ENCODE measurements at regions not wholly inside any gene's neighbourhood (a gene's known extent, or its start where the extent isn't known, plus 50 kb on each side); places are given as distances from the start of the nearest gene placed in this dataset.
"Not testable (repeated sequence)": the region's sequence is repeated elsewhere in the genome, so short reads cannot be mapped to it uniquely, and the experiment has no call there.

DNA sequence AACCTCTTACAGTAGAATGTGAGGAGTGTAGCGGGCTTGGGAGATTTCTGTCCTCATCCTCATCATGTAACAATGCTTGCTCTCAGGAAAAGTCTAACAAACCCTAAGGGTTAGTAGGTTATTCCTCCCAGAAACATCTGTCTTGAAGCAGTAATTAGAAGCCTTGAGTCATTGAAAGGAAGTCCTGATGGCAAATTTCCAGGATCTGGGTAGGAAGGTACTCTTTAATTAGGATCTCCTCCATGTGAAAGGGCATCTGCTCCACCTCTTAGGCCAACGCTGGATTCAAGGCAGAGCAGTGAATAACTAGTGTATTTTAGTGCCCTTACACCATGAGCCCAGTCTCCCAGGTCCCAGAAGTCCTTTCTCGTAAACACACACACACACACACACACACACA, 106.6 kb upstream of the BARHL2 start:
- no peak for DNase-seq

DNA sequence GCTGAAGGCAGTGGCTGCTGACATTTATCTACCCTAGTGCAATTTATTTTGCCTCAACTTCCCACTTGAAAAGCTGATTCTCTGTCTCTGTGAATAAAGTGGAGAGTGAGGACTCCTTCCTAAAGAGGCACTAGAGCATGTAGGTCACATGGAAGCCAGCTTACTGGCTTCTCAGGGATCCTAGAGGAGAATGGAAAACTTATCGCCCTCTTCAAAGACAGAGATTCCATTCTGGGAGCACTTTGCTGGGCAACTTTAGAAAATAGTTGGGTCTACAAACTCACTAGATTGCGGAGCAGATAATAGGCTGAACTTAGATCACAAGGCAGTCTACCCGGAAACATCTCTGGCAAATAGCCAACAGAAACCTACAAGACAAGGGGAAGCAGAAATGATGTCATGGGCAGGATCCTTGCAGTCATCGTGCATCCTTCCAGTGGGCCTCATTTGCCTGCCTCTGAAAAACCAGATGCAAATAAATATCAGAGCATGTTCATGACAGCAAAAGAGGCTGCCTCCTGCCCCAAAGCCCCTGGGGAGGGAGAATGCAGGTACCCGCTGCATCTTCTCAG, 104.8 kb upstream of the BARHL2 start:
- DNase-seq = no peak

DNA sequence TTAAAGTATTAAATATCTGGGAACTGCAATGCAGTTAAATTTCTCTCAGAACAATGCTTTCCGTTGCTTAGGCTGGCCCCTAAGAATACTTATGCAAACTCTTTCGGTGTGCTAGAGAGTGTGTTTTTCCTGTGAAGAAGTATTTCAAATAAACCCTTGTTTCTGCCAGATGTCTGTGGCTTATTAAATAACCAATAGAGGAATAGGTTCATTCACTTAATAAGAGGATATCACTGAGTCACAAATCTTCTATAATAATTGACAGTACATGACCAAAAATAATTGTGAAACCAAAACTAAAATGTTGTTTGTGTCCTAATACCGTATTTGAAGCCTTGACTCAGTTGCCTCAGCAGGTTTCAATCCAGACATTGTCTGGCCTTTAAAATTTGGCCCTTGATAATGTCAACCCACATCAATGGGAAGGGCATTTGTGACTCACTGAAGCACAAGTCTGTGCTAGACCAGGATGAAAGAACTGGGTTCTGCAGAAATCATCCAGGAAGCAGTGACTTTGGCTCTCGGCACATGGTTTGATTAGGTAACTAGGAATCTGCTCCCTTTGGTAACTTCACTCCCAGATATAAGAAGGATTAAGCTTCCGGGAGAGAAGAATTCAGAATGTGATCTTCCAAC, 104.2 kb upstream of the BARHL2 start:
- no peak for DNase-seq

DNA sequence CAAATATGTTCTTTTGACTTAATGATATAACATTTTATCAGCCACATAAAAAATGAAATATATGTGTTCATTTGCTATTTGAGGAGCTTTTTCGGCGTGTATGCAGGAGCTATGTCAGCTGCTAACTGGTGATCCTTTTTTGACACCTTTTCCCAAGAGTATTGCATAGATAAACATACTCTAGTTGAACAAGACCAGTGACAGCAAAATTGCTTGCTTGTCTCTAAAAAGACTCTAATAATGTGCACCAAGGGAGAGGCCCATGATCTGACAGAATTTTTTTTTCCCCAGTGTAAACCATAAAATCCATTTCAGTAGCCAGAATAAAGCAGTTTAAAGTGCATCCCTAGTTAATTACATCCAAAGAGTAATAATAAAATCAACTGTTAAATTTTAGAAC, 103.6 kb upstream of the BARHL2 start:
- DNase-seq = no peak

GRCh38 chr1:90817399-90817798, 100.3 kb upstream of the BARHL2 start:
- no peak for DNase-seq

DNA sequence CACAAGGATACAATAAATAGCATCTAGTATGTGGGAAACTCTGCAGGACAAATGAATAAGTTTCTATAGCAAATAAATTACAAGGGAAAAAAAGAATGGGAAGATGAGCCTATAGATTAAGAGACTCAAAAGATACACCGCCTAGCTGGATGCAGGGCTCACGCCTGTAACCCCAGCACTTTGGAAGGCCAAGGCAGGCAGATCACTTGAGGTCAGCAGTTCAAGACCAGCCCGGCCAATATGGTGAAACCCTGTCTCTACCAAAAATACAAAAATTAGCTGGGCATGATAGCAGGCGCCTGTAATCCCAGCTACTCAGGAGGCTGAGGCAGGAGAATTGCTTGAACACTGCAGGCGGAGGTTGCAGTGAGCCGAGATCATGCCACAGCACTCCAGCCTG, 95.1 kb upstream of the BARHL2 start:
- not testable (repeated sequence) for DNase-seq

GRCh38 chr1:90811444-90811950, 94.4 kb upstream of the BARHL2 start:
- DNase-seq = not testable (repeated sequence)

- no peak for DNase-seq
These were observed 93.6 kb upstream of the BARHL2 start for GRCh38 chr1:90810681-90811080.

DNA sequence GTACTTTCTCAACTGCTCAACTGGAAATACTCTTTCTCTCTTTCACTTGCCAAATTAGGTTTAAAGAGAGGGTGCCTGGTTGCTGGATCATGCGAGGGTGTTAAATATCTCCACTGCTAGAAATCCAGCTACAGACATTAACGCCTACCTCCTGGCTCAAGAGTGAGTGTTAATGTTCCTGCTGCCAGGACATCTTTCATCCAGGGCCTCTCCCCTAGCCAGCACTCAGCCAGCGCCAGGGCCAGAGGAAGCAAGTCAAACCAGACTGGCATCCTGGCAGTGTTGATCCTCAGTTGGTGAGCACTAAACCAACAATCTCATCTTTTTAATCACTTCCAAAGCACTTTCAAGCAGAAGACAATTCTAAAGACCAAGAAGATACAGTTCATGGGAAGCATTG, 92.9 kb upstream of the BARHL2 start:
- no peak for DNase-seq

- DNase-seq = no peak
These were observed 92.0 kb upstream of the BARHL2 start for GRCh38 chr1:90809093-90809492.

DNA sequence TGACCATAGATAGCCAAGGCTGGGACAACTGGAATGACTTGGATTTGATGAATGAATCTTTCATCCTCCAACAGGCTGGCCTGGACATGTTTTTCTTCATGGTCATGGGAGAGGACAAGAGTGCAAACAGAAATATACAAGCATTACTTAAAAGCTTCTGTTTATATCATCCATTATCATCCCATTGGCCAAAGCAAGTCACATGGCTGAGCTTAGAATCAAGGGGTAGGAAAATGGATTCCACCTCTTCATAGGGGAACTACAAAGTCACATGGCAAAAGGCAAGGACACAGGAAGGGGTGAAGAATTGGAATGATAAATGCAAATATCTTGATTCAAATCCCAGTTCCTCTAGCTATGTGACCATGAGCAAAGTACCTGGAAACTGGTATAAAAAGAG, 90.2 kb upstream of the BARHL2 start:
- no peak for DNase-seq

GRCh38 chr1:90802622-90803021, 85.5 kb upstream of the BARHL2 start:
- DNase-seq = no peak

DNA sequence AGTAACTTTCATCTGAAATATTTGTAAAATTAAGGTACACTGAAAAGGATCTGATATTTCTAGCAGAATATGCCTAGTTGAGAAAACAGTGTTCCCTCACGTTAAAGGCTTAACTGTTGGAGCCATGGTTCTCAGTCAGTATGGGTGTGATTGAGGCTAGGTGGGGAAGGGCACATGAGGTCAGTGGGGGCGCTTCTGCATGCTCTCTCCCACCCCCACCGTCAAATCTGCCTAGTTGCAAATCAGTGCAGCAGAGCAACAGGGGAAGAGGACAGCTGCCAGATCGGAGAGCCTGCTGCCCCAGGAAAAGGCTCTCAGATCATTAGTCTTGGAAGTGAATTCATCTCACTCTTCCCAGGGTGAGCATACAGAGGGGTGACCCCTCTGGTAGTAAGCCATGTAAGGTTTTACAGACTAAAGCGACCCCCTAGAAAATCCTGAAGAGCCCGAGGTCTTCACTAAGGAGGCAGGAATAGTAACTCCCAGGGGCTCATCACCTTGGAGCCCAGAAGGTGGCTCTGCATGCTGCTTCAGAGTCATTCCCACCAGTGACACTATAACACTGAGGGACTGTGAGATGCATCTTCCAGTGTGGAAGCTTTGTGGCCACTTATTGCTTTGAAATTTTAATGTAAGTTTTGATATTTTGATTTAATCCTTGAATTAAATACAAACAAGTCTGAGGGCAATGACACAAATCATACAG, 83.1 kb upstream of the BARHL2 start:
- DNase-seq = no peak

DNA sequence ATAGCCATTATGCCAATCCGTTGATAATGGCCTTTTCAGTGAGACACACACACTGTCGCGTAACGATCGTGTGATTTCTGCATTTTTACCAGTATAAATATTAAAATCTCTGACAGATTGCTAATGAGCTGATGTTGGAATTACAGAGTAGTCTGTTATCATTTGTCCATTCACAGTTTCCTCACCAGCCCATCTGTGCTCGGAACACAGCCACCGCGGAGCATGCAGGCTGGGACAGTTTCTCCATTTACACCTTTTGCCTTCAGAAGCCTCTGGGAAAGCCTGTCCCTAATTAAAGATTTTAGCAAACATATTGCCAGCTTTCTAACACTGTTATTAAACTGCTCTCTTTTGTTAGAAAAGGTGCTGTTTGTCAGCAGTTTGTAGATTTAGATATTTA, 82.2 kb upstream of the BARHL2 start:
- no peak for DNase-seq

DNA sequence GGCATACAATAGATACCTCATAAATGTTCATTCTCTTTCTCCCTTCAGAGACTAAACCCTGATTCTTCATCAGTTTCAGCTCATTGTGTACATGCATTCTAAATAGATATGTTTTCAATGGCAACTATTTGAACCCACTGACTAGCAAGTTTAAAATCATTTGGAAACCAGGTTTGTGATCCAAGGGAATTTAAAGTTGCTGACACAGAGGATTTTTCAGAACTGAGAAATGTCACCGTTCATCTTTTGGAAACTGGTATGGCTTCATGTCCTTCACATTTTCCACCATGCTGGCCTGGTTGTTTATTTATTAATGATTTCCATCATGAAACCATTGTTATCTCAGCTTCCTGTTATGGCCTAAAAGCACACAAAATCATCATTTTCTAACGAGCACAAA, 81.8 kb upstream of the BARHL2 start:
- DNase-seq = no peak

GRCh38 chr1:90798344-90798743, 81.2 kb upstream of the BARHL2 start:
- no peak for DNase-seq

DNA sequence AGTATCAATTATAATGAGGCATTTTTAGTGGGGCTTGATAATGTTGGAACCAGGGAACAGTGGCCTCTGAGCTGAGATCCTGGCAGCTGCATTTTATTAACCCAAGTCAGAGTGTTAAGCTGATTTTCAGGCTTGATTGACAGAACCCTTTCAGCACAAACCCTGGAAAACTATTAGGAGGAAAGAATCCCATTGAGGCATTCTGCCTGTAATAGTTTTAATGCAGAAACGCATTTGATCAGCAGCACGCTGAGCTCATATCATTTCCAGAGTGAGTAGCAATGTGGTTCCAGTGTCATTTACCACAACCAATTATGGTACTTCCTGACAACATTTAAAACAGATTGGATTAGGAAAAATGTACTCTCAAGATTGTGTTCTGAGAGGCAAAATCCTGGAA, 78.3 kb upstream of the BARHL2 start:
- DNase-seq = no peak

GRCh38 chr1:90786709-90787108, 69.6 kb upstream of the BARHL2 start:
- DNase-seq = no peak

DNA sequence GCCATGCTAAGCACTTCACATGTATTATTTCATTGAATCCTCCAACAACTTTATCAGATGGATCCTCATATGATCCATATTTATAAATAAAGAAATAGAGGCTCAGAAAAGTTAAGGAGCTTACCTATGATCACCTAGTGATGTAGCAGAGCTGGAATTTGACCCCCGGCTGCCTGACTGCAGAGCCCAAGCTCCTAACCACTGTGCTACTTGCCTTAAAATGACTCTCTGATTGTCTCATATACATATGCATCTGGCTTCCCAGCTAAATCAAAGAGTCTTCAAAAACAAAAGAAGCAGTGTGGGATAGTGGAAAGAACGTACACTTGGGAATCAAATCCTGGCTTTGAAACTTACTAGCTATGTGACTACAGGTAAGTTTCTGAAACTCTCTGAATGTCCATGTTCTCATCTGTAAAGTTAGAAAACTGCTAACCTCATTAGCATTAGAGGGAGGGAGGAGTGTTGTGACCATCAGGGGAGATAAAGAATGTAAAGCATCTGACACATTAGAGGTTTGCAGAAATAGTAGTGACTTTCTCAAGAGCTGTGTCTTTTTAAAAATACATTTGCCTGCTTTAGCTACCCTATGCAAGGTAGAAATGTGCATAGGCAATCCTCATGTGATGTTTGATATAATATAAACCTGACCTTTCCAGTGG, 67.2 kb upstream of the BARHL2 start:
- DNase-seq = no peak

DNA sequence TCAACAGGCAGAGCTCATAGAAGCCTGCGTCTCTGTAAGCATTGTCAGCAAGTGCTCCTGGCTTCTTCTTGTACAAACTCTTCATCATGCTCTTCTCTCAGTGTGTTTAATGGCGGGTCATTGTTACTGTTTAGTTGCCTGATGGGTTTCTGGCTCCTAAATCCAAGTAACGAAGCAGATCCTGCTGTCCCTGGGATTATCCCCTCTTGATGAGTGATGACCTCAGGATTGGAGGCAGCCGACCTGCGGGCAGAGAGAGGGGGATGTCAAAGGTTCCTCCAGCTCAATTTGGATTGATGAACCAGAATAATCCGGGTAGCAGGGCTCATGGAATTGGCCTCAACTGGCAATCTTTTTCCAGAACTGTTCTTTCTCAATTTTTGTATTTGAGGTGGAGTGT, 66.1 kb upstream of the BARHL2 start:
- no peak for DNase-seq

DNA sequence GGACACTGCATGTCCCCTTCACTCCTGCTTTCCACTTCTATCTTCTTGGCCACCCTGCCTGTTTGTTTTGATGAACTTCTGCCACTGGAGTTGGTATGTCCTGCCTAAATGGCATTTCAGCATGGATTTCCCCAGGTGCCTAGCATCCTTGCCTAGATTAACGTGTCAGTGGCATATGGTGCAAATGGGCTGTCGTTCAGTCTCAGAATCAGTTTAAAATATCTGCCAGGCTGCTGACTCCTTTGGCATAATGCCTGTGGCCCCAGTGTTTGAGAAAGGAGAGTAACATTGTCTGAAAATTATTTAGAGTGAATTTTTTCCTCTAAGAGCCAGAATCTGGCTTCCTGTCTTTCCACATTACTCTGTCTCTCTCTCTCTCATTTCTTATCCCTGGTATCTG, 64.9 kb upstream of the BARHL2 start:
- no peak for DNase-seq

DNA sequence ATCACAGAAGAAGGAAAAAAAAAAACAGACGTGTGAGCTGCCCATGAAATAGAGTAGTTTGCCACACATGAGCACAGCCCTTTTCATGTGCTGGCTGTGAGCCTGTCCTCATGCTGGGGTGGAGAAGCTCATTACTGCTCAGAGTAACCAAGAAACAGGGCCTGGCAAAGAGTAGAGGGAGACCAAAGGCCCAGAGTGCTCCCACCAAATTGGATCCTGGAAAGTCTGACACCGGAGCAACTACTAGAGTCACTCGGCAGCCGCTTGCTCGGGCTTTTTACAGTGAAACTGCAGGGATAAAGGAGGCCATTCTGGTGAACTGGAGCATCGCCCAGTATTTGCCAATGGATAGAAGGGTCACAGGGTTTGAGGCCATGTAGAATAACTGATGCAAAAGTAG, 64.4 kb upstream of the BARHL2 start:
- DNase-seq = no peak

DNA sequence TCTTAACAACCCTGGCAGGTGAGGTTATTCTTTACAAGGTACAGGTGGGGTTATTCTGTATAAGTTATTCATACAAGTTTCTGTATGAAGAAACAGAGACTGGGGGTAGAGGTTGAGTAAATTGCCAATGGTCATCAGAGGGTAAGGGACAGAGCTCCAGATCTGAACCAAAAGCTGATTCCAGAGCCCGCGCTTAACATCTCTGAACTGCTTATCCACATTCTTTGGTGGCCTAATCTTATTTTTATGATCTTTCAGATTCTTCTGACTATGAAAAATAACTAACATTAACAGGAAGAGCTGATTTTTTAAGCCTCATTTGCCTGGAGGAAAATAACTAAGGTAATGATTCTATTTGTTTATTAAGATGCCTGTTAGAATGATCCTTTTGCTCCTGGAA, 63.9 kb upstream of the BARHL2 start:
- no peak for DNase-seq

GRCh38 chr1:90779573-90779972, 62.5 kb upstream of the BARHL2 start:
- no peak for DNase-seq

Data from activated CD8-positive, alpha-beta memory T cell treated with anti-CD3 and anti-CD28 coated beads, Interleukin-2, amount 50 U/mL, for 4 hours (primary cell).